Suprapubic skin (tissue), 4 donors: ENCODE measurements at regions not wholly inside any gene's neighbourhood (a gene's known extent, or its start where the extent isn't known, plus 50 kb on each side); places are given as distances from the start of the nearest gene placed in this dataset.

Source experiments
- DNase-seq, 2 donors: peaks; one replicate each; pipeline ENCODE4 v3.0.0-alpha.2; 2019; ENCODE audit warnings: low spot score in 2 of 2
- H3K27ac ChIP-seq: fragments of 200-600 bp; sonication (generic); one replicate; pipeline ENCODE4 v1.5.1; 2019
- H3K27me3 ChIP-seq: fragments of 200-600 bp; sonication (generic); one replicate; pipeline ENCODE4 v1.5.1; 2019
- H3K36me3 ChIP-seq: fragments of 200-600 bp; sonication (generic); one replicate; pipeline ENCODE4 v1.5.1; 2019
- H3K4me1 ChIP-seq: fragments of 200-600 bp; sonication (generic); one replicate; pipeline ENCODE4 v1.5.1; 2019
- H3K4me3 ChIP-seq: fragments of 200-600 bp; sonication (generic); one replicate; pipeline ENCODE4 v1.5.1; 2019; ENCODE audit warnings: mild to moderate bottlenecking
- H3K9me3 ChIP-seq: fragments of 200-600 bp; sonication (generic); one replicate; pipeline ENCODE4 v1.5.1; 2019
- EP300 ChIP-seq: sonication (generic); formaldehyde crosslinking; IDR thresholded peaks from one replicate; pipeline ENCODE4 v1.6.1; 2017; ENCODE audit warnings: antibody characterized with exemption
- POLR2A ChIP-seq, 2 donors: fragments of 450-650 bp; IDR thresholded peaks; one replicate each; pipeline ENCODE4 v1.6.1; 2017; ENCODE audit warnings: antibody characterized with exemption in 2 of 2, mild to moderate bottlenecking in 2 of 2, moderate library complexity in 2 of 2
- POLR2AphosphoS5 ChIP-seq, 3 donors: sonication (generic); formaldehyde crosslinking; IDR thresholded peaks; one replicate each; pipeline ENCODE4 v1.6.1; 2017; ENCODE audit warnings: antibody characterized with exemption in 3 of 3
- WGBS: methylation state at CpG from one replicate; pipeline ENCODE4 v1.1.5; 2018; 5-methylcytosine and 5-hydroxymethylcytosine counted together
- TF ChIP-seq, protein P1 (sequence below), 2 donors: fragments of 200-600 bp in 1 of 2; fragments of 450-650 bp in 1 of 2; sonication (generic) in 1 of 2; IDR thresholded peaks; one replicate each; pipeline ENCODE4 v1.5.1; 2016 to 2019; ENCODE audit warnings: antibody characterized with exemption in 2 of 2, mild to moderate bottlenecking in 1 of 2, moderate library complexity in 1 of 2

DNA sequence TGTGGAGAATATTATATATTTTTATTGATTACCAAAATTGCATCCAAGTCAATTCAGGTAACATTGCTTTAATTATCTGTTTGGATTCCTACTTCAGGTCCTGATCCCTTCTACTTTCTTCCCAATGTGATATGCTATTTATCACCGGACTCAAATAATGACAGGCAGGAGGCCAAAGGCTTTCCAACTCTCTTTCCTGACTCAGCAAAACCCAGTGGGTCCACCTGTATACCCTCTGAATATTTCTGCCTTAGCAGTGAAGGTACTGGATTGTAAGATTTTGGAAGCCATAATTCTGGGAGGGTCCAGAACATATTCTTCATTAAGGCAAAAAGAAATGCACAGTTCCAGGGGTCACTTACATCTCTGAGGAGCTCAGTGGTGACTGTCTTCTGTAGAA, 260.2 kb upstream of the UBASH3B start:
- no peaks in the 10 kb centered on the region for H3K9me3 ChIP-seq
- 87% methylated on average over 1 of the region's 1 CpG for WGBS

DNA sequence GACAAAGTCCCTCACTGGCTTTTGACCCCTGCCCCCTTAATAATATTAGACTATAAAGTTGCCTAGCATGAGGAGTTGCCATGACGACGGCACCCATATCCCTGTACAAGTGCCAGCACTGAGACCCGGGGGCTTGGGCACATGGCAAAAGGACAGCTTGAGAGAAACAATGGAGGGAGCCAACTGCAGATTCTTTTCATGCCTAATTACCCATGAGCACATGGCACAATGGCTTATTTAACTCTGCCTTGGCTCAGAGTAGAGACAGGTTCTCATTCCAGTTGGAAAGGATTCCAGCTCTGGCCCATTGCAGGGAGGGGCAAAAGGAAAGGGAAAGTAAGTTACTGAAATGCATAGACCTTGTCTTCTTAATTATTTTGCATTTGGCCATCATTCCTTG, 261.2 kb upstream of the UBASH3B start:
- H3K27me3 ChIP-seq: no peaks in the 10 kb centered on the region
- no peaks in the 10 kb centered on the region for H3K4me1 ChIP-seq
- TF ChIP-seq, protein P1, sequence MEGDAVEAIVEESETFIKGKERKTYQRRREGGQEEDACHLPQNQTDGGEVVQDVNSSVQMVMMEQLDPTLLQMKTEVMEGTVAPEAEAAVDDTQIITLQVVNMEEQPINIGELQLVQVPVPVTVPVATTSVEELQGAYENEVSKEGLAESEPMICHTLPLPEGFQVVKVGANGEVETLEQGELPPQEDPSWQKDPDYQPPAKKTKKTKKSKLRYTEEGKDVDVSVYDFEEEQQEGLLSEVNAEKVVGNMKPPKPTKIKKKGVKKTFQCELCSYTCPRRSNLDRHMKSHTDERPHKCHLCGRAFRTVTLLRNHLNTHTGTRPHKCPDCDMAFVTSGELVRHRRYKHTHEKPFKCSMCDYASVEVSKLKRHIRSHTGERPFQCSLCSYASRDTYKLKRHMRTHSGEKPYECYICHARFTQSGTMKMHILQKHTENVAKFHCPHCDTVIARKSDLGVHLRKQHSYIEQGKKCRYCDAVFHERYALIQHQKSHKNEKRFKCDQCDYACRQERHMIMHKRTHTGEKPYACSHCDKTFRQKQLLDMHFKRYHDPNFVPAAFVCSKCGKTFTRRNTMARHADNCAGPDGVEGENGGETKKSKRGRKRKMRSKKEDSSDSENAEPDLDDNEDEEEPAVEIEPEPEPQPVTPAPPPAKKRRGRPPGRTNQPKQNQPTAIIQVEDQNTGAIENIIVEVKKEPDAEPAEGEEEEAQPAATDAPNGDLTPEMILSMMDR (IDR thresholded peaks at IDR 0.05): no peak
- TF ChIP-seq EP300: no peak
- WGBS: 58% methylated on average over 3 of the region's 3 CpGs
- peaks cover 5% of the 10 kb centered on the region for H3K9me3 ChIP-seq
- no peaks in the 10 kb centered on the region for H3K36me3 ChIP-seq
- no peak overlapping the region for H3K27ac ChIP-seq
- H3K4me3 ChIP-seq: no peak overlapping the region
- DNase-seq: no peak

More for the DNA sequence above, 260.2 kb upstream of the UBASH3B start:
- Histone ChIP-seq H3K36me3 (no peaks in the 10 kb centered on the region), H3K4me1 (no peaks in the 10 kb centered on the region), H3K27me3 (no peaks in the 10 kb centered on the region), H3K27ac (no peak overlapping the region), H3K4me3 (no peak overlapping the region)
- no peak for DNase-seq
- TF ChIP-seq, protein P1 (IDR thresholded peaks at IDR 0.05): no peak
- no peak for TF ChIP-seq EP300
- no peak for TF ChIP-seq POLR2A (IDR thresholded peaks at IDR 0.05)
- no peak for TF ChIP-seq POLR2AphosphoS5 (IDR thresholded peaks at IDR 0.05)

DNA sequence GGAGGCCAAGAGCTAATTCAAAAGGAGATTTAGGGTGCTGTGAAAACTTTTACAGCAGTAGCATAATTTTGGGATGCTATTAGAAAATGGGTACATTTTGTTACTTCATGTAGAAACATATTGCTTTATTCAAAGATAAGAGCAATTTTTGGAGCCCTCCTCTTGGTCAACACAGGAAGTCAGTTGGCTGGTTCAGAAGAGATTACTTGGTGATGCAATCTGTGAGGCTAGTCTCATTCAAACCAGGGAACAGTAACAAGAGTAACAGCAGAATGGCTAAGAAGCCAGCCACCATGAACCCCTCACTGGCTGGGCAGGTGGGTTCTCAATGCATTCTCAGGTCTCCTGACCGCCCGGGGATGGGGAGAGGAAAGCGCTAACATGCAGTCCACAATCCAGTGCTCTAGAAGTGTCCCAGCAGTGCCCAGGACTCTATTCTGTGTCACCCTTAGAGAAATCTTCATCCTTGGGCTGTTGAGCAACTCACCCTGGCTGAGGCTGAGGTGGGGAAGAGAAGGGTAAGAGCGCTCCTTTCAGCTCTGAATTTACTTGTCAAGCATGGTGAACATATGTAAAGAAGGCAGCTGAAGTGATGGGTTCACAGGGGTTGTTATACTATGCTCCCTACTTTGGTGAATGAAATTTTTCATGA, 262.2 kb upstream of the UBASH3B start:
- H3K4me3 ChIP-seq: no peak overlapping the region
- no peak overlapping the region for H3K27ac ChIP-seq
- H3K36me3 ChIP-seq: no peaks in the 10 kb centered on the region
- H3K4me1 ChIP-seq: no peaks in the 10 kb centered on the region
- TF ChIP-seq POLR2A (IDR thresholded peaks at IDR 0.05) (no peak), POLR2AphosphoS5 (IDR thresholded peaks at IDR 0.05) (no peak), EP300 (no peak)
- TF ChIP-seq, protein P1 (IDR thresholded peaks at IDR 0.05): no peak
- 98% methylated on average over 4 of the region's 4 CpGs for WGBS
- no peaks in the 10 kb centered on the region for H3K27me3 ChIP-seq
- no peak for DNase-seq
- peaks cover 5% of the 10 kb centered on the region for H3K9me3 ChIP-seq

DNA sequence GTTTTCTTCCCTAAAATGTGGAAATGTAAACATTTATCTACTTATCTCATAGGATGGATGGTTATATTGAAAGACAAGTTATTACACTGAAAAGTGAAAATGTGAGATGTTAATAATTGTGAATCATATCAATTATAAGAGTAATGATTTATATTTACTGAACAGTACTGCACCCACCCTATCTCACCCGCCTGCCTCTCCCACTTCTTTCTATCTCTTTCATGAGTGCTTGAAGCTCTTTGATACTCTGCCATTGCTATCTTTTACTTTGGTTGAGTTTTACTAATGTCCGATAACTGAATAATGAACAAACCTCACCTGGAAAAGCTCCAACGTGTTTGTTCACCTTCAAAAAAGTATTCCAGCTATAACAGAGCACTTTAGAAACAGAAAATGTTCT, 263.0 kb upstream of the UBASH3B start:
- H3K9me3 ChIP-seq: peaks cover 5% of the 10 kb centered on the region
- 66% methylated on average over 3 of the region's 3 CpGs for WGBS
- DNase-seq: no peak

DNA sequence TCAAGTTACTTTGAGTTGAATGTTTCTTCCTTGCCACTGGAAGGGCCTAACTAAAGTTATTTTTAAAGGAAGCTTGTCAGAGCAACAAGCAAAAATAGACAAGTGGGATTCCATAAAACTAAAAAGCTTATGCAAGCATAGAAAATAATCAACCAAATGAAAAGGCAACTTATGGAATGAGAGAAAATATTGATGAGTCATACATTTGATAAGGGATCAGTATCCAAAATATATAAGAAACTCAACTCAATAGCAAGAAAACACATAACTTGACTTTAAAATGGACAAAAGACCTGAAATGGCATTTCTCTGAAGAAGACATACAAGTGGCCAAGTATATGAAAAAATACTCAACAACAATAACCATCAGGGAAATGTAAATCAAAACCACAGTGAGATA, 264.5 kb upstream of the UBASH3B start:
- no peak overlapping the region for H3K27ac ChIP-seq

More for the DNA sequence above, 263.0 kb upstream of the UBASH3B start:
- Histone ChIP-seq H3K27ac (no peak overlapping the region), H3K36me3 (no peaks in the 10 kb centered on the region), H3K27me3 (no peaks in the 10 kb centered on the region), H3K4me3 (no peak overlapping the region), H3K4me1 (no peaks in the 10 kb centered on the region)
- TF ChIP-seq POLR2A (IDR thresholded peaks at IDR 0.05) (no peak), EP300 (no peak)

More for the DNA sequence above, 264.5 kb upstream of the UBASH3B start:
- Histone ChIP-seq H3K4me3 (no peak overlapping the region), H3K4me1 (no peaks in the 10 kb centered on the region), H3K9me3 (peaks cover 5% of the 10 kb centered on the region), H3K27me3 (no peaks in the 10 kb centered on the region), H3K36me3 (no peaks in the 10 kb centered on the region)
- no peak for DNase-seq
- TF ChIP-seq, protein P1 (IDR thresholded peaks at IDR 0.05): no peak
- no peak for TF ChIP-seq POLR2A (IDR thresholded peaks at IDR 0.05)
- TF ChIP-seq EP300: no peak
- no peak for TF ChIP-seq POLR2AphosphoS5 (IDR thresholded peaks at IDR 0.05)
